Mesendoderm (in vitro differentiated cells): ENCODE measurements at regions not wholly inside any gene's neighbourhood (a gene's known extent, or its start where the extent isn't known, plus 50 kb on each side); places are given as distances from the start of the nearest gene placed in this dataset.

Source experiments
- DNase-seq: peaks from one replicate; pipeline ENCODE4 v3.0.0; 2013
- H2AK5ac ChIP-seq: 2 replicates; pipeline ENCODE4 v1.6.1; 2013; ENCODE audit warnings: low read length, inconsistent platforms
- H2BK120ac ChIP-seq: 2 replicates; pipeline ENCODE4 v1.6.1; 2013; ENCODE audit warnings: low read depth, mild to moderate bottlenecking, low read length, moderate library complexity, mixed read lengths
- H2BK15ac ChIP-seq: replicated peaks from 2 replicates; pipeline ENCODE4 v1.6.1; 2013; ENCODE audit warnings: low read depth, mild to moderate bottlenecking, moderate library complexity
- H2BK5ac ChIP-seq: 2 replicates; pipeline ENCODE4 v1.6.1; 2013; ENCODE audit warnings: low read length, inconsistent platforms
- H3K18ac ChIP-seq: 2 replicates; pipeline ENCODE4 v1.6.1; 2013; ENCODE audit warnings: mild to moderate bottlenecking, low read length, mixed read lengths
- H3K23ac ChIP-seq: one replicate; pipeline ENCODE4 v1.6.1; 2013; ENCODE audit warnings: low read length
- H3K27ac ChIP-seq: 2 replicates; pipeline ENCODE4 v1.5.1; 2013; ENCODE audit warnings: low read depth, mild to moderate bottlenecking, inconsistent platforms, low read length, moderate library complexity
- H3K27me3 ChIP-seq: 2 replicates; pipeline ENCODE4 v1.6.1; 2013; ENCODE audit warnings: low read length, control low read depth, mild to moderate bottlenecking, inconsistent platforms; ENCODE audit not compliant: insufficient read depth, poor library complexity
- H3K36me3 ChIP-seq: 2 replicates; pipeline ENCODE4 v1.6.1; 2013; ENCODE audit warnings: low read length, inconsistent platforms; ENCODE audit not compliant: control insufficient read depth, insufficient read depth
- H3K4ac ChIP-seq: one replicate; pipeline ENCODE4 v1.6.1; 2013; ENCODE audit warnings: low read depth, mild to moderate bottlenecking, low read length, moderate library complexity
- H3K4me1 ChIP-seq: 2 replicates; pipeline ENCODE4 v1.6.1; 2013; ENCODE audit warnings: low read depth, low read length, inconsistent platforms; ENCODE audit not compliant: control insufficient read depth
- H3K4me2 ChIP-seq: 2 replicates; pipeline ENCODE4 v1.6.1; 2013; ENCODE audit warnings: low read length
- H3K4me3 ChIP-seq: 2 replicates; pipeline ENCODE4 v1.5.1; 2013; ENCODE audit warnings: mild to moderate bottlenecking, low read length
- H3K56ac ChIP-seq: one replicate; pipeline ENCODE4 v1.6.1; 2013; ENCODE audit warnings: low read length
- H3K79me1 ChIP-seq: 2 replicates; pipeline ENCODE4 v1.6.1; 2013; ENCODE audit warnings: low read length, inconsistent platforms
- H3K79me2 ChIP-seq: 2 replicates; pipeline ENCODE4 v1.6.1; 2013; ENCODE audit warnings: mild to moderate bottlenecking, low read length; ENCODE audit not compliant: control insufficient read depth, insufficient read depth
- H3K9ac ChIP-seq: 2 replicates; pipeline ENCODE4 v1.6.1; 2013; ENCODE audit warnings: low read length, inconsistent platforms
- H4K5ac ChIP-seq: one replicate; pipeline ENCODE4 v1.6.1; 2013; ENCODE audit warnings: low read length
- H4K8ac ChIP-seq: one replicate; pipeline ENCODE4 v1.6.1; 2013; ENCODE audit warnings: low read depth, mild to moderate bottlenecking, control low read depth, low read length, moderate library complexity
- WGBS: extraction: QIAGEN DNeasy Blood & Tissue Kit; methylation state at CpG from one replicate; pipeline ENCODE4 v1.1.7; 2013; ENCODE audit warnings: low lambda C conversion rate, missing lambda C conversion rate; ENCODE audit not compliant: insufficient coverage; ENCODE audit errors: extremely low coverage; 5-methylcytosine and 5-hydroxymethylcytosine counted together

- Histone ChIP-seq H3K4ac (no peak overlapping the region), H3K56ac (no peak overlapping the region), H3K9ac (no peak overlapping the region), H4K8ac (no peak overlapping the region), H2BK120ac (no peak overlapping the region), H2BK5ac (no peak overlapping the region), H4K5ac (no peak overlapping the region), H3K23ac (no peak overlapping the region), H2AK5ac (no peak overlapping the region), H3K36me3 (no peaks in the 10 kb centered on the region), H3K18ac (no peak overlapping the region), H3K4me2 (no peak overlapping the region), H3K4me1 (no peaks in the 10 kb centered on the region), H3K27me3 (no peaks in the 10 kb centered on the region), H3K4me3 (no peak overlapping the region), H3K79me2 (no peaks in the 10 kb centered on the region), H3K79me1 (no peaks in the 10 kb centered on the region), H3K27ac (no peak overlapping the region), H2BK15ac (no peak overlapping the region)
- WGBS: no CpG with 5 or more reads among the region's 6 CpGs
- DNase-seq: no peak
Observed at GRCh38 chr14:34027990-34028495, 77.2 kb upstream of the EGLN3 start.

DNA sequence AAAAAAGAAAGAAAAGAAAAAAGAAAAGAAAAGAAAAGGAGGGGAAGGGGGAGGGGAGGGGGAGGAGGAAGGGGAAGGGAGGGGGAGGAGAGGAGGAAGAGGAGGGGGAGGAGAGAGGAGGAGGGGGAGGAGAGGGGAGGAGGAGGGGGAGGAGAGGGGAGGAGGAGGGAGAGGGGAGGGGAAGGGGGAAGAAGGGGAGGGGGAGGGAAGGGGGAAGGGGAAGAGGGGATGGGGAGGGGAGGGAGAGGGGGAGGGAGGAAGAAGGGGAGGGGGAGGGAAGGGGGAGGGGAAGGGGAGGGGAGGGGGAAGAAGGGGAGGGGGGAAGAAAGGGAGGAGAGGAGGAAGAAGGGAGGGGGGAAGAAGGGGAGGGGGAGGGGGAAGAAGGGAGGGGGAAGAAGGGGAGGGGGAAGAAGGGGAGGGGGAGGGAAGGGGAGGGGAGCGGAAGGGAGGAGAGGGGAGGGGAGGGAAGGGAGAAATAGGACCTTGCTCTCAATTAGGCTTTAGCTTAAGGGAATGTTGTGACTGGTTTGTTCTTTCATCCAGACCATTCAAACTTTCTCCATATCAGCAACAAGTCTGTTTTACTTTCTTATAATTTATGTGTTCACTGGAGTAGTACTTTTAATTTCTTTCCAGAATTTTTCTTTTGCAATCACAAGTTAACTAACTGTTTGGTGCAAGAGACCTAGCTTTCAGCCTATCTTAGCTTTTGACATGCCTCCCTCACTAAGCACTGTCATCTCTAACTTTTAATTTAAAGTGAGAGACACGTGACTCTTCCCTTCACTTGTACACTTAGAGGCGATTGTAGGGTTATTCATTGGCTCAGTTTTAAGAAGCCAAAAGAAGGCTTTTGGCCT lies 76.5 kb upstream of the EGLN3 start:
- no peak overlapping the region for H4K5ac ChIP-seq
- no peak overlapping the region for H3K18ac ChIP-seq
- no peak for DNase-seq

GRCh38 chr14:34025325-34026017 lies 74.6 kb upstream of the EGLN3 start:
- H3K56ac ChIP-seq: no peak overlapping the region
- H3K18ac ChIP-seq: no peak overlapping the region
- no CpG with 5 or more reads among the region's 4 CpGs for WGBS
- no peaks in the 10 kb centered on the region for H3K79me2 ChIP-seq
- no peak overlapping the region for H2BK120ac ChIP-seq
- H3K36me3 ChIP-seq: no peaks in the 10 kb centered on the region
- no peak overlapping the region for H3K4me2 ChIP-seq
- H3K27me3 ChIP-seq: no peaks in the 10 kb centered on the region
- H2BK5ac ChIP-seq: no peak overlapping the region
- no peaks in the 10 kb centered on the region for H3K4me1 ChIP-seq
- H3K79me1 ChIP-seq: no peaks in the 10 kb centered on the region
- no peak overlapping the region for H2AK5ac ChIP-seq
- no peak overlapping the region for H3K4ac ChIP-seq
- H3K27ac ChIP-seq: no peak overlapping the region
- H4K5ac ChIP-seq: no peak overlapping the region
- no peak overlapping the region for H3K4me3 ChIP-seq
- no peak overlapping the region for H3K23ac ChIP-seq
- no peak overlapping the region for H3K9ac ChIP-seq
- no peak for DNase-seq
- no peak overlapping the region for H4K8ac ChIP-seq
- H2BK15ac ChIP-seq: no peak overlapping the region

More for the DNA sequence above, 76.5 kb upstream of the EGLN3 start:
- no peaks in the 10 kb centered on the region for H3K36me3 ChIP-seq
- H2BK5ac ChIP-seq: no peak overlapping the region
- H3K4me3 ChIP-seq: no peak overlapping the region
- no peak overlapping the region for H2AK5ac ChIP-seq
- WGBS: no CpG with 5 or more reads among the region's 3 CpGs
- H3K79me1 ChIP-seq: no peaks in the 10 kb centered on the region
- H2BK120ac ChIP-seq: no peak overlapping the region
- no peak overlapping the region for H3K23ac ChIP-seq
- no peak overlapping the region for H3K56ac ChIP-seq
- no peak overlapping the region for H3K27ac ChIP-seq
- no peak overlapping the region for H4K8ac ChIP-seq
- H3K27me3 ChIP-seq: no peaks in the 10 kb centered on the region
- no peak overlapping the region for H3K4me2 ChIP-seq
- no peaks in the 10 kb centered on the region for H3K79me2 ChIP-seq
- no peak overlapping the region for H3K9ac ChIP-seq
- H2BK15ac ChIP-seq: no peak overlapping the region
- H3K4me1 ChIP-seq: no peaks in the 10 kb centered on the region
- H3K4ac ChIP-seq: no peak overlapping the region

- no peaks in the 10 kb centered on the region for H3K27me3 ChIP-seq
- H2BK15ac ChIP-seq: no peak overlapping the region
- no peak overlapping the region for H3K4me3 ChIP-seq
- no peaks in the 10 kb centered on the region for H3K4me1 ChIP-seq
- H2BK5ac ChIP-seq: no peak overlapping the region
- no peak overlapping the region for H3K9ac ChIP-seq
- H2AK5ac ChIP-seq: no peak overlapping the region
- no peaks in the 10 kb centered on the region for H3K36me3 ChIP-seq
- no peak overlapping the region for H3K4me2 ChIP-seq
- no peak overlapping the region for H3K18ac ChIP-seq
- H3K79me1 ChIP-seq: no peaks in the 10 kb centered on the region
- no peak overlapping the region for H3K4ac ChIP-seq
- no peak overlapping the region for H2BK120ac ChIP-seq
- H4K5ac ChIP-seq: no peak overlapping the region
- H3K23ac ChIP-seq: no peak overlapping the region
- H3K27ac ChIP-seq: no peak overlapping the region
- WGBS: no CpG with 5 or more reads among the region's 2 CpGs
- no peak for DNase-seq
- no peak overlapping the region for H3K56ac ChIP-seq
- H3K79me2 ChIP-seq: no peaks in the 10 kb centered on the region
- no peak overlapping the region for H4K8ac ChIP-seq
Observed at GRCh38 chr14:34024768-34025144, 73.9 kb upstream of the EGLN3 start.

DNA sequence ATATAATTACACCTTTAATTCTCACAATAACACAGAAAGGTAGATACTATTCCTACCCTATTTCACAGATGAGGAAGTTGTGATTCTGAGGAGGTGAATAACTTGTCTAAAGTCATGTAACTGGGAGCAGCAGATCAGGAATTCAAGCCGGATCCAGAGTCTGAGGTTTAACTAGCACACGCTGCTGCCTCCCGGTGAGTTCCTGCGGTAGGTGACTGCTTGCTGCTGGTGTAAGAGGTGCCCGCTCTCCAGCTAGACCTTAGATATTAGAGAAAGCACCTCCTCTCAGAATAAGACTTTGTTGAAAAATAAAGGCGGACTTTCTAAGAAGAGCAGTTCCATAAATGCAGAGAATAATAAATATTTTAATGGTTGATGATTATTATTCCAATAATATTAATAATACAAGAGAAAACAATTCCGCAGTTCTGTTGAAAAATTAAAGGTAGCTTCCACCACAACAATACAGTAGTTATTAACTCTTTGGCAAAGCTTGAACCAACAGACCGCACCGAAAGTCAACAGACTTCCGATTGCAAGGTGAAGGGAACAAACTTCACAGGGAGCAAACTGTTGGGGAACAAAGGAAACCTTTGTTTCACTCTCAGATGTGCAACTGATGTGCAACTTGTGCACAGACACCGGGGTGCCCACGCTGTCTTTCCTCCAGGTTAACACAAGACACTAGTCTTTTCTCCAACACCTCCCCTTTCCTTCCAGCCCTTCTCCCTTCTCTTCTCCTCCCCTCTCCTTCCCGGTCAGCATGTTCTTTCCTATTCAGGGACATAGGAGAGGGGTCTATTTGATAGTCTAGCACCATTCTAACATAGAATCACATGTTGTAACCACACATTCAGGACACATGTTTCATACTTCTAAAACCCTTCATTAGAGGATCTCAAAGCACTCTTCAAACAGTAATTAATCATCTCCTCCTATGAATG lies 73.2 kb upstream of the EGLN3 start:
- no peak overlapping the region for H3K9ac ChIP-seq
- no peak overlapping the region for H4K8ac ChIP-seq
- H3K4ac ChIP-seq: no peak overlapping the region
- H3K36me3 ChIP-seq: no peaks in the 10 kb centered on the region
- no peak overlapping the region for H4K5ac ChIP-seq
- no peak overlapping the region for H2BK120ac ChIP-seq
- no peak overlapping the region for H3K56ac ChIP-seq
- no peak overlapping the region for H3K4me3 ChIP-seq
- no peak overlapping the region for H2BK5ac ChIP-seq
- H3K23ac ChIP-seq: no peak overlapping the region
- no peak overlapping the region for H3K27ac ChIP-seq
- H3K18ac ChIP-seq: no peak overlapping the region
- no peaks in the 10 kb centered on the region for H3K79me2 ChIP-seq
- no peaks in the 10 kb centered on the region for H3K79me1 ChIP-seq
- H3K4me2 ChIP-seq: no peak overlapping the region
- H2BK15ac ChIP-seq: no peak overlapping the region
- H3K4me1 ChIP-seq: no peaks in the 10 kb centered on the region
- DNase-seq: peak; percentile 29
- H3K27me3 ChIP-seq: no peaks in the 10 kb centered on the region
- no CpG with 5 or more reads among the region's 13 CpGs for WGBS
- no peak overlapping the region for H2AK5ac ChIP-seq
